Panc1 (cell line): ENCODE measurements at regions not wholly inside any gene's neighbourhood (a gene's known extent, or its start where the extent isn't known, plus 50 kb on each side); places are given as distances from the start of the nearest gene placed in this dataset.

Source experiments
- ATAC-seq: fragments of 200-7000 bp; cut with Tn5 transposase; 2 replicates; pipeline ENCODE4 v1.9.1; 2020; ENCODE audit warnings: mild to moderate bottlenecking, moderate library complexity
- BruUV-seq: library from RNA; stranded (reverse); fragments of 400-500 nt; replicated peaks from 2 replicates; lab custom pipeline; 2021; lab: Mats Ljungman, UMichigan
- CTCF ChIA-PET: fragments of 300-600 bp; sonication (Branson Sonifier 250); formaldehyde crosslinking; loops from one replicate; lab custom pipeline; 2022; ENCODE audit warnings: antibody characterized with exemption; lab: Charles Lee
- POLR2A ChIA-PET: fragments of 300-600 bp; sonication (Branson Sonifier 250); formaldehyde crosslinking; loops from one replicate; lab custom pipeline; 2022; ENCODE audit warnings: antibody characterized with exemption; lab: Charles Lee
- DNase-seq: peaks from one replicate; pipeline ENCODE4 v3.0.0-alpha.2; 2010; ENCODE audit warnings: low read depth, low spot score
- H3K27ac ChIP-seq: 2 replicates; pipeline ENCODE4 v1.5.1; 2011; ENCODE audit warnings: mild to moderate bottlenecking, low read length, inconsistent platforms
- H3K27me3 ChIP-seq: fragments of 200-500 bp; sonication (Bioruptor generic); 2 replicates; pipeline ENCODE4 v1.6.0; 2014; ENCODE audit warnings: low read length, inconsistent platforms; ENCODE audit not compliant: control insufficient read depth, insufficient read depth
- H3K36me3 ChIP-seq: fragments of 200-500 bp; sonication (Bioruptor generic); 2 replicates; pipeline ENCODE4 v1.5.1; 2014; ENCODE audit warnings: inconsistent platforms, mild to moderate bottlenecking, low read length, moderate library complexity; ENCODE audit not compliant: control insufficient read depth, insufficient read depth
- H3K4me1 ChIP-seq: 2 replicates; pipeline ENCODE4 v1.5.1; 2011; ENCODE audit warnings: inconsistent platforms, mild to moderate bottlenecking, low read length, moderate library complexity; ENCODE audit not compliant: control insufficient read depth, insufficient read depth
- H3K4me3 ChIP-seq, 2 experiments: 2 replicates each; pipeline ENCODE4 v1.5.1; 2011 to 2012; ENCODE audit warnings: low read depth in 2 of 2, low read length in 2 of 2, mild to moderate bottlenecking in 2 of 2, inconsistent platforms in 1 of 2, moderate library complexity in 1 of 2
- H3K9me3 ChIP-seq: fragments of 200-500 bp; sonication (Bioruptor generic); 2 replicates; pipeline ENCODE4 v1.5.1; 2014; ENCODE audit warnings: low read depth, mild to moderate bottlenecking, inconsistent platforms, low read length, moderate library complexity; ENCODE audit not compliant: control insufficient read depth, insufficient read depth
- CTCF ChIP-seq: fragments of 450-650 bp; IDR thresholded peaks from 2 replicates; pipeline ENCODE4 v1.5.1; 2017; ENCODE audit warnings: mild to moderate bottlenecking
- POLR2AphosphoS5 ChIP-seq: IDR thresholded peaks from 2 replicates; pipeline ENCODE4 v1.6.1; 2012; ENCODE audit warnings: mild to moderate bottlenecking, low read depth, low read length, moderate library complexity
- REST ChIP-seq, 2 experiments: IDR thresholded peaks; 2 replicates each; pipeline ENCODE4 v1.6.1; 2011 to 2012; ENCODE audit warnings: low read depth in 2 of 2, control low read depth in 1 of 2, low read length in 1 of 2, mild to moderate bottlenecking in 1 of 2, moderate library complexity in 1 of 2; ENCODE audit not compliant: insufficient read depth in 1 of 2
- SIN3A ChIP-seq: IDR thresholded peaks from 2 replicates; pipeline ENCODE4 v1.6.1; 2012; ENCODE audit warnings: low read depth, mild to moderate bottlenecking, low read length, moderate library complexity, borderline replicate concordance; ENCODE audit not compliant: insufficient read depth
- TCF7L2 ChIP-seq: IDR thresholded peaks from 2 replicates; pipeline ENCODE4 v1.6.1; 2011; ENCODE audit warnings: mild to moderate bottlenecking, low read depth, low read length, inconsistent platforms
- in situ Hi-C: cut with HindIII; loops from 2 replicates; pipeline ENCODE4 v1.10.0; 2016; ENCODE audit warnings: low sequenced_read_pairs, low pct_unique_long_range_greater_than_20kb
- intact Hi-C: fragments of 100-400 bp; cut with micrococcal nuclease; formaldehyde crosslinking; loops from one replicate; pipeline ENCODE4 v1.10.0; 2022; ENCODE audit not compliant: unreplicated experiment

GRCh38 chr4:125836597-125837195 is 521.9 kb downstream of the FAT4 start:
- H3K27ac ChIP-seq = no peak overlapping the region
- CTCF ChIA-PET = no interaction called here
- no peak for DNase-seq

GRCh38 chr4:125837493-125838201 is 522.9 kb downstream of the FAT4 start:
- intact Hi-C loops (no loop called here), in situ Hi-C loops (no loop called here)
- no peaks in the 10 kb centered on the region for H3K4me1 ChIP-seq
- TF ChIP-seq SIN3A = no peak
- no TSS peak for BruUV-seq
- DNase-seq (no peak), ATAC-seq (no peak)
- no peaks in the 10 kb centered on the region for H3K27me3 ChIP-seq
- CTCF ChIA-PET = no interaction called here
- no peak overlapping the region for H3K4me3 ChIP-seq
- no peak overlapping the region for H3K27ac ChIP-seq
- POLR2A ChIA-PET = no interaction called here
- no peaks in the 10 kb centered on the region for H3K36me3 ChIP-seq
- H3K9me3 ChIP-seq = no peaks in the 10 kb centered on the region

More at GRCh38 chr4:125836597-125837195, 521.9 kb downstream of the FAT4 start:
- intact Hi-C loops (no loop called here), in situ Hi-C loops (no loop called here)
- ATAC-seq = no peak
- Histone ChIP-seq H3K36me3 (no peaks in the 10 kb centered on the region), H3K27me3 (no peaks in the 10 kb centered on the region), H3K4me1 (no peaks in the 10 kb centered on the region), H3K9me3 (no peaks in the 10 kb centered on the region), H3K4me3 (no peak overlapping the region)
- TF ChIP-seq SIN3A = no peak
- TF ChIP-seq REST (IDR thresholded peaks at IDR 0.05; ENCODE audit: insufficient read depth in 1 of 2, low read depth in 2 of 2, low read length in 1 of 2) = no peak
- TF ChIP-seq POLR2AphosphoS5 = no peak
- TF ChIP-seq CTCF = no peak
- no peak for TF ChIP-seq TCF7L2
- POLR2A ChIA-PET = no interaction called here
- no TSS peak for BruUV-seq

- Histone ChIP-seq H3K9me3 (no peaks in the 10 kb centered on the region), H3K36me3 (no peaks in the 10 kb centered on the region), H3K27me3 (no peaks in the 10 kb centered on the region), H3K4me1 (no peaks in the 10 kb centered on the region), H3K27ac (no peak overlapping the region), H3K4me3 (no peak overlapping the region)
- ChIA-PET POLR2A (no interaction called here), CTCF (no interaction called here)
- no peak for DNase-seq
- ATAC-seq = no peak
- TF ChIP-seq TCF7L2 (no peak), CTCF (no peak), SIN3A (no peak), REST (IDR thresholded peaks at IDR 0.05; ENCODE audit: insufficient read depth in 1 of 2, low read depth in 2 of 2, low read length in 1 of 2) (no peak), POLR2AphosphoS5 (no peak)
- in situ Hi-C loops (no loop called here), intact Hi-C loops (no loop called here)
- no TSS peak for BruUV-seq
Observed at GRCh38 chr4:125838202-125838601, 523.4 kb downstream of the FAT4 start.
